Fibroblast of lung (primary cell): ENCODE measurements at regions not wholly inside any gene's neighbourhood (a gene's known extent, or its start where the extent isn't known, plus 50 kb on each side); places are given as distances from the start of the nearest gene placed in this dataset.

Source experiments
- DNase-seq, 2 donors: peaks; one replicate each; pipeline versions ENCODE4 v3.0.0 to v3.0.0-alpha.2; 2010; ENCODE audit warnings: low read depth in 2 of 2
- H2AFZ ChIP-seq: 2 replicates; pipeline ENCODE4 v1.5.1; 2012; ENCODE audit warnings: low read length, control low read depth, inconsistent platforms
- H3K27ac ChIP-seq: 2 replicates; pipeline ENCODE4 v1.5.1; 2011; ENCODE audit warnings: low read length, control low read depth; ENCODE audit not compliant: insufficient read depth
- H3K27me3 ChIP-seq: 2 replicates; pipeline ENCODE4 v1.5.1; 2011; ENCODE audit warnings: mild to moderate bottlenecking, low read length; ENCODE audit not compliant: control insufficient read depth, insufficient read depth
- H3K36me3 ChIP-seq: 2 replicates; pipeline ENCODE4 v1.5.1; 2011; ENCODE audit warnings: low read length; ENCODE audit not compliant: control insufficient read depth, insufficient read depth
- H3K4me1 ChIP-seq: 2 replicates; pipeline ENCODE4 v1.5.1; 2011; ENCODE audit warnings: low read length; ENCODE audit not compliant: control insufficient read depth, insufficient read depth; ENCODE audit errors: extremely low read depth
- H3K4me2 ChIP-seq: 2 replicates; pipeline ENCODE4 v1.5.1; 2011; ENCODE audit warnings: low read length, control low read depth; ENCODE audit not compliant: insufficient read depth; ENCODE audit errors: extremely low read depth
- H3K4me3 ChIP-seq, 4 experiments: fragments of 200-600 bp in 1 of 4; sonication (generic) in 1 of 4; replicated peaks in 1 of 4; 2 replicates each; pipeline ENCODE4 v1.5.1; 2011 to 2016; ENCODE audit warnings: low read length in 4 of 4, low read depth in 3 of 4, mild to moderate bottlenecking in 3 of 4, control low read depth in 2 of 4, inconsistent platforms in 1 of 4, mixed read lengths in 1 of 4; ENCODE audit not compliant: insufficient read depth in 1 of 4; ENCODE audit errors: control extremely low read depth in 1 of 4
- H3K79me2 ChIP-seq: 2 replicates; pipeline ENCODE4 v1.5.1; 2012; ENCODE audit warnings: mild to moderate bottlenecking, low read length, inconsistent platforms; ENCODE audit not compliant: control insufficient read depth, insufficient read depth
- H3K9ac ChIP-seq: 2 replicates; pipeline ENCODE4 v1.5.1; 2011; ENCODE audit warnings: mild to moderate bottlenecking, low read length, control low read depth; ENCODE audit not compliant: insufficient read depth
- H3K9me3 ChIP-seq: 2 replicates; pipeline ENCODE4 v1.5.1; 2012; ENCODE audit warnings: low read depth, low read length; ENCODE audit not compliant: control insufficient read depth, insufficient read depth
- H4K20me1 ChIP-seq: 2 replicates; pipeline ENCODE4 v1.5.1; 2011; ENCODE audit warnings: low read length; ENCODE audit not compliant: control insufficient read depth, insufficient read depth; ENCODE audit errors: extremely low read depth
- CTCF ChIP-seq, 2 donors: IDR thresholded peaks in 1 of 2; conservative IDR thresholded peaks in 1 of 2; 1 replicate in 1 of 2; 2 replicates in 1 of 2; pipeline ENCODE4 v1.5.1; 2011 to 2012; ENCODE audit warnings: low read length in 2 of 2, control low read depth in 1 of 2, inconsistent platforms in 1 of 2, low read depth in 1 of 2, mild to moderate bottlenecking in 1 of 2
- EZH2 ChIP-seq: IDR thresholded peaks from 2 replicates; pipeline ENCODE4 v1.5.1; 2012; ENCODE audit warnings: low read length, control low read depth, mild to moderate bottlenecking; ENCODE audit errors: missing control alignments

GRCh38 chr2:58764338-58765104 is 523.4 kb upstream of the FANCL start:
- H3K4me2 ChIP-seq: no peak overlapping the region
- no peaks in the 10 kb centered on the region for H4K20me1 ChIP-seq
- no peak overlapping the region for H2AFZ ChIP-seq
- H3K9me3 ChIP-seq: no peaks in the 10 kb centered on the region
- no peaks in the 10 kb centered on the region for H3K27me3 ChIP-seq
- no peak overlapping the region for H3K4me3 ChIP-seq
- no peaks in the 10 kb centered on the region for H3K79me2 ChIP-seq
- no peak for TF ChIP-seq EZH2
- H3K27ac ChIP-seq: no peak overlapping the region
- H3K9ac ChIP-seq: no peak overlapping the region
- H3K36me3 ChIP-seq: no peaks in the 10 kb centered on the region
- no peaks in the 10 kb centered on the region for H3K4me1 ChIP-seq
- no peak for DNase-seq

DNA sequence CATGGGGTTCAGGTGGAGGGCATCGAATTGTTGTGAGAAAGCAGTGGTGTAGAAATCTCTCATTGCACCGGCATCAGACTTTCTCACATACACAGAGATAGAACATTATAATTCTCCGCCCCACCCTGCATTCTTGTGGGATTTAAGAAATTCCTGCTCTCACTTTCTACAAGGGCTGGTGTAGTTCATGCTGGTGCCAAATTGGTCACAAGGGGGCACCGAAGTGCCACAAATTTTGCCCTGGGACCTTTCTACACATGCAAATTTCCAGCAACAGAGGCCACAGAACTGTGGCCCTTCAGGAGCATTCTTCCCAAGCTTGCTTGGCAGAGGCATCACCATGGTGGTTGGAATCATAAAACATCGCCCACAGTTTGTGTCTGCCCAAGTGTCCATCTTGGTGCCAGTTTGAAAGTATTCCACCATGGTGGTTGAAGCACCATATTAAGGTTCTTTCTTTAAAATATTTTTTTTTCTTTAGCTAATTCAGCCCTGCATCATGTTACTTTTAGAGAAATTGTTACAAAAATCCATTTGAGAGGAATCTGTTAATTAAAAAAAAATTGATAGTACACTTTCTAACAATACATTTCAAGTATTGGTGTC is 521.2 kb upstream of the FANCL start:
- TF ChIP-seq EZH2 (no peak), CTCF (conservative IDR thresholded peaks at IDR 0.05 in 1 of 2, IDR thresholded peaks at IDR 0.05 in 1 of 2; ENCODE audit: low read depth in 1 of 2, low read length in 2 of 2) (peak; percentile 44 to 50)
- no peaks in the 10 kb centered on the region for H3K4me1 ChIP-seq
- no peaks in the 10 kb centered on the region for H3K79me2 ChIP-seq
- no peak overlapping the region for H3K4me2 ChIP-seq
- no peaks in the 10 kb centered on the region for H3K9me3 ChIP-seq
- no peak overlapping the region for H3K4me3 ChIP-seq
- H2AFZ ChIP-seq: no peak overlapping the region
- H3K27ac ChIP-seq: no peak overlapping the region
- no peaks in the 10 kb centered on the region for H3K36me3 ChIP-seq
- H4K20me1 ChIP-seq: no peaks in the 10 kb centered on the region
- no peak overlapping the region for H3K9ac ChIP-seq
- peak; percentile 29 to 61 for DNase-seq
- H3K27me3 ChIP-seq: no peaks in the 10 kb centered on the region

GRCh38 chr2:58757971-58758370 is 516.8 kb upstream of the FANCL start:
- Histone ChIP-seq H3K79me2 (no peaks in the 10 kb centered on the region), H3K4me3 (no peak overlapping the region), H3K4me2 (no peak overlapping the region), H3K9ac (no peak overlapping the region), H3K27ac (no peak overlapping the region), H3K4me1 (no peaks in the 10 kb centered on the region), H3K27me3 (no peaks in the 10 kb centered on the region), H3K36me3 (no peaks in the 10 kb centered on the region), H4K20me1 (no peaks in the 10 kb centered on the region), H2AFZ (no peak overlapping the region), H3K9me3 (no peaks in the 10 kb centered on the region)
- TF ChIP-seq EZH2: no peak
- TF ChIP-seq CTCF (conservative IDR thresholded peaks at IDR 0.05 in 1 of 2, IDR thresholded peaks at IDR 0.05 in 1 of 2; ENCODE audit: low read depth in 1 of 2, low read length in 2 of 2): no peak
- no peak for DNase-seq
